Right lobe of liver (tissue), 6 donors: ENCODE measurements at regions not wholly inside any gene's neighbourhood (a gene's known extent, or its start where the extent isn't known, plus 50 kb on each side); places are given as distances from the start of the nearest gene placed in this dataset.
A peak's percentile ranks its signal among the peaks of the same experiment; 100 is the strongest.

Experiments used
- ATAC-seq, 4 donors: fragments of 200-7000 bp; cut with Tn5 transposase; one replicate each; pipeline ENCODE4 v1.9.1; 2020; ENCODE audit warnings: mild to moderate bottlenecking in 4 of 4, moderate library complexity in 4 of 4
- DNase-seq, 3 donors: peaks; one replicate each; pipeline ENCODE4 v3.0.0-alpha.2; 2020
- H3K27ac ChIP-seq, 3 donors: fragments of 200-600 bp; one replicate each; pipeline ENCODE4 v1.8.0; 2022
- H3K27me3 ChIP-seq, 2 donors: fragments of 200-600 bp; one replicate each; pipeline ENCODE4 v1.8.0; 2022
- H3K36me3 ChIP-seq, 4 donors: fragments of 200-600 bp; sonication (generic) in 1 of 4; one replicate each; pipeline versions ENCODE4 v1.5.1 to v1.8.0; 2017 to 2022; ENCODE audit warnings: control low read depth in 1 of 4
- H3K4me1 ChIP-seq, 4 donors: fragments of 200-600 bp; sonication (generic) in 1 of 4; one replicate each; pipeline versions ENCODE4 v1.5.1 to v1.8.0; 2017 to 2022; ENCODE audit warnings: control low read depth in 1 of 4
- H3K4me3 ChIP-seq, 3 donors: fragments of 200-600 bp; one replicate each; pipeline ENCODE4 v1.8.0; 2022
- H3K9me3 ChIP-seq, 4 donors: fragments of 200-600 bp; sonication (generic) in 1 of 4; one replicate each; pipeline versions ENCODE4 v1.5.1 to v1.8.0; 2017 to 2022; ENCODE audit warnings: control low read depth in 1 of 4
- CTCF ChIP-seq, 4 donors: fragments of 200-600 bp in 3 of 4; fragments of 450-650 bp in 1 of 4; IDR thresholded peaks; one replicate each; pipeline versions ENCODE4 v1.5.1 to v1.8.0; 2016 to 2022; ENCODE audit warnings: antibody characterized with exemption in 4 of 4, mild to moderate bottlenecking in 2 of 4
- POLR2A ChIP-seq: fragments of 450-650 bp; IDR thresholded peaks from one replicate; pipeline ENCODE4 v1.6.1; 2017; ENCODE audit warnings: antibody characterized with exemption, mild to moderate bottlenecking
- WGBS: methylation state at CpG from one replicate; pipeline ENCODE4 v1.1.6; 2018; ENCODE audit warnings: low coverage, low lambda C conversion rate; ENCODE audit not compliant: insufficient coverage; ENCODE audit errors: missing lambda C conversion rate; 5-methylcytosine and 5-hydroxymethylcytosine counted together
- intact Hi-C, 2 donors: fragments of 100-400 bp; cut with DNase I; formaldehyde crosslinking; loops; one replicate each; pipeline versions ENCODE4 v1.11.2 to v1.14.1; 2022
- donor health status: DM: no; HTN: yes; CAD: no.
- donor health status: DM: no; HTN: no; CAD: no.
- donor health status: DM: no; HTN: no; CAD: no.
- donor health status: DM: no; HTN: yes; CAD: no.
- donor health status: DM: no; HTN: yes; CAD: no.

- H3K4me3 ChIP-seq = no peak overlapping the region
- TF ChIP-seq POLR2A = no peak
- TF ChIP-seq CTCF (IDR thresholded peaks at IDR 0.05) = no peak
- H3K4me1 ChIP-seq = peaks cover 0 to 32% (median 8%) of the 10 kb centered on the region in 4 donors
- ATAC-seq = peak; percentile 27 to 43 (median 38)
- H3K9me3 ChIP-seq = no peaks in the 10 kb centered on the region
- 19% methylated on average over 5 of the region's 7 CpGs for WGBS
- H3K27me3 ChIP-seq = no peaks in the 10 kb centered on the region
- DNase-seq = no peak
- peak overlapping the region in 1 of 3 donors; percentile 32 for H3K27ac ChIP-seq
- no peaks in the 10 kb centered on the region for H3K36me3 ChIP-seq
- intact Hi-C loops = loop anchor here (10.0 kb wide), 2 partner anchors 168 to 332 kb away; no protein-coding TSS in a partner anchor
These were observed 321.9 kb downstream of the GADD45G start for GRCh38 chr9:89926691-89927220.

DNA sequence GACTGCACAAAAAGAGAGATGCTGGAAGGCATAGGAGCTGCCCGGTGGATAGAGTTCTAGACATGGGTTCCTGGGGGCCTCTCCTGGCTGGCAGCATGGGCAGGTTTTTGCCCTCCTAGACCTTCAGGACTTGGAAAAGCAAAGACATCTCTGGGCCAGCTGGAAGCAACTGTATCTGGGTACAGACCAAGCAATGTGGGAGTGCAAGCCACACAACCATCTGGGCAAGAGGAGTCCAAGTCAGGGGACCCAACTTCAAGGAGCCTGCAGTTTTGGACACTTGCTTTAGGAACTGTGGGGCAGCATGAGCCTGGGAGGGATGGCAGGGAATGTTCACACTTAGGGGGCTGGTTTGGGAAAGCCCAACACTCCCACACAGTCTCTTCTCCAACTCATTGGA is 323.3 kb downstream of the GADD45G start:
- no peak for ATAC-seq
- Histone ChIP-seq H3K36me3 (no peaks in the 10 kb centered on the region), H3K9me3 (no peaks in the 10 kb centered on the region), H3K4me1 (peaks cover 0 to 32% (median 8%) of the 10 kb centered on the region in 4 donors), H3K4me3 (no peak overlapping the region), H3K27ac (no peak overlapping the region), H3K27me3 (no peaks in the 10 kb centered on the region)
- TF ChIP-seq CTCF (IDR thresholded peaks at IDR 0.05) (no peak), POLR2A (no peak)
- intact Hi-C loops = loop anchor here (10.0 kb wide), 2 partner anchors 167 to 333 kb away; no protein-coding TSS in a partner anchor
- no peak for DNase-seq
- WGBS = 25% methylated on average over 1 of the region's 1 CpG

GRCh38 chr9:89928521-89929275 is 323.9 kb downstream of the GADD45G start:
- TF ChIP-seq POLR2A = no peak
- no peak for TF ChIP-seq CTCF (IDR thresholded peaks at IDR 0.05)
- 87% methylated on average over 3 of the region's 6 CpGs for WGBS
- no peaks in the 10 kb centered on the region for H3K9me3 ChIP-seq
- H3K27ac ChIP-seq = no peak overlapping the region
- ATAC-seq (no peak), DNase-seq (no peak)
- no peaks in the 10 kb centered on the region for H3K36me3 ChIP-seq
- peaks cover 0 to 34% (median 10%) of the 10 kb centered on the region in 4 donors for H3K4me1 ChIP-seq
- H3K27me3 ChIP-seq = no peaks in the 10 kb centered on the region
- no peak overlapping the region for H3K4me3 ChIP-seq
- intact Hi-C loops = loop anchor here (10.0 kb wide), 2 partner anchors 166 to 334 kb away; no protein-coding TSS in a partner anchor

DNA sequence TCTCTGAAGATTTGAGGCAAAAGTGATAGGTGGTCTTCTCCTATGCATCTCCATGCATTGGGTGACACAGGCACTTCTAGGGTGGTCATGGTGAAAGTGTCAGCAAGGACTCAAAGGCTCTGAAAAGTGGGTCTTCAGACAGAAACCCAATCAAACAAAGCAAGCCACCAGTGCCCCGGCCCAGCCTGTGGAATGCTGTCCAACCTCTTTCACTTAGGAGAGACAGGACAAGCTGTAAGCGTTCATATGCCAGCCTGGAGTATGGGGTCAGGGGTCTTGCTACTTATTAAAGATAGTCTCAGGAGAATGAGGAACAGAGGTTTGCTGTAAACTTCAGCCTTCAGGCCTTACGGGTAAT is 324.5 kb downstream of the GADD45G start:
- H3K4me1 ChIP-seq = peaks cover 0 to 35% (median 12%) of the 10 kb centered on the region in 4 donors
- intact Hi-C loops = loop anchor here (10.0 kb wide), 2 partner anchors 166 to 334 kb away; no protein-coding TSS in a partner anchor
- no peak for DNase-seq
- H3K27me3 ChIP-seq = no peaks in the 10 kb centered on the region
- ATAC-seq = no peak
- H3K9me3 ChIP-seq = no peaks in the 10 kb centered on the region
- no peak for TF ChIP-seq CTCF (IDR thresholded peaks at IDR 0.05)
- TF ChIP-seq POLR2A = no peak
- H3K27ac ChIP-seq = no peak overlapping the region
- WGBS = 67% methylated on average over 3 of the region's 3 CpGs
- no peak overlapping the region for H3K4me3 ChIP-seq
- H3K36me3 ChIP-seq = no peaks in the 10 kb centered on the region
